OCI-LY1 (cell line): ENCODE measurements at regions not wholly inside any gene's neighbourhood (a gene's known extent, or its start where the extent isn't known, plus 50 kb on each side); places are given as distances from the start of the nearest gene placed in this dataset.

ENCODE experiments used
- H2AFZ ChIP-seq: fragments of 200-600 bp; sonication (generic), shearing (Covaris generic); 2 replicates; pipeline ENCODE4 v1.6.0; 2014; ENCODE audit warnings: antibody characterized with exemption, mild to moderate bottlenecking, low read length
- H3F3A ChIP-seq: fragments of 200-600 bp; sonication (generic), shearing (Covaris generic); 2 replicates; pipeline ENCODE4 v1.6.0; 2014; ENCODE audit warnings: mild to moderate bottlenecking, antibody characterized with exemption, low read length, moderate library complexity; ENCODE audit not compliant: insufficient read depth
- H3K27ac ChIP-seq: fragments of 200-600 bp; sonication (generic); 2 replicates; pipeline ENCODE4 v1.5.1; 2014; ENCODE audit warnings: low read length, mixed run types, mild to moderate bottlenecking, low read depth; ENCODE audit not compliant: poor library complexity, severe bottlenecking
- H3K27me3 ChIP-seq: fragments of 200-600 bp; sonication (generic); 2 replicates; pipeline ENCODE4 v1.6.0; 2014; ENCODE audit warnings: antibody characterized with exemption, mild to moderate bottlenecking, low read length, moderate library complexity; ENCODE audit not compliant: insufficient read depth
- H3K36me3 ChIP-seq: fragments of 200-600 bp; sonication (generic); 2 replicates; pipeline ENCODE4 v1.6.1; 2014; ENCODE audit warnings: mild to moderate bottlenecking, antibody characterized with exemption, low read length, moderate library complexity, mixed read lengths; ENCODE audit not compliant: insufficient read depth
- H3K4me1 ChIP-seq: fragments of 200-600 bp; sonication (generic); 2 replicates; pipeline ENCODE4 v1.5.1; 2014; ENCODE audit warnings: mild to moderate bottlenecking, low read length, moderate library complexity; ENCODE audit not compliant: insufficient read depth, severe bottlenecking
- H3K4me2 ChIP-seq: fragments of 200-600 bp; sonication (generic), shearing (Covaris generic); 2 replicates; pipeline ENCODE4 v1.6.1; 2014; ENCODE audit warnings: low read length
- H3K4me3 ChIP-seq: fragments of 200-600 bp; sonication (generic); 2 replicates; pipeline ENCODE4 v1.5.1; 2014; ENCODE audit warnings: low read length, low read depth, mild to moderate bottlenecking, mixed read lengths; ENCODE audit not compliant: poor library complexity, severe bottlenecking
- H3K79me2 ChIP-seq: fragments of 200-600 bp; shearing (Covaris generic); 2 replicates; pipeline ENCODE4 v1.6.1; 2016; ENCODE audit warnings: mixed run types, low read length, mixed read lengths; ENCODE audit not compliant: insufficient read depth
- H3K9ac ChIP-seq: fragments of 200-600 bp; sonication (generic), shearing (Covaris generic); 2 replicates; pipeline ENCODE4 v1.6.1; 2014; ENCODE audit warnings: mild to moderate bottlenecking, low read length, mixed read lengths
- H3K9me2 ChIP-seq: fragments of 200-600 bp; sonication (generic), shearing (Covaris generic); 2 replicates; pipeline ENCODE4 v1.6.1; 2014; ENCODE audit warnings: low read depth, mild to moderate bottlenecking, low read length, mixed read lengths
- H3K9me3 ChIP-seq: fragments of 200-600 bp; shearing (Covaris generic); 2 replicates; pipeline ENCODE4 v1.6.1; 2014; ENCODE audit warnings: low read length, mixed read lengths
- H4K20me1 ChIP-seq: fragments of 200-600 bp; sonication (generic), shearing (Covaris generic); 2 replicates; pipeline ENCODE4 v1.6.0; 2016; ENCODE audit warnings: mild to moderate bottlenecking, low read length; ENCODE audit not compliant: insufficient read depth
- CTCF ChIP-seq: fragments of 200-600 bp; sonication (generic), shearing (Covaris generic); IDR thresholded peaks from 2 replicates; pipeline ENCODE4 v1.5.1; 2017; ENCODE audit warnings: mild to moderate bottlenecking, antibody characterized with exemption, low read length, moderate library complexity, mixed read lengths
- EZH2 ChIP-seq: fragments of 200-600 bp; sonication (generic), shearing (Covaris generic); IDR thresholded peaks from 2 replicates; pipeline ENCODE4 v1.8.0; 2017; ENCODE audit warnings: borderline replicate concordance, mixed run types, mild to moderate bottlenecking, antibody characterized with exemption, low read length, moderate library complexity, mixed read lengths

- H4K20me1 ChIP-seq = no peaks in the 10 kb centered on the region
- no peaks in the 10 kb centered on the region for H3K9me3 ChIP-seq
- H3K9ac ChIP-seq = no peak overlapping the region
- no peaks in the 10 kb centered on the region for H3K4me1 ChIP-seq
- TF ChIP-seq EZH2 (no peak), CTCF (no peak)
- H3K27ac ChIP-seq = no peak overlapping the region
- no peaks in the 10 kb centered on the region for H3K27me3 ChIP-seq
- no peak overlapping the region for H2AFZ ChIP-seq
- H3K79me2 ChIP-seq = no peaks in the 10 kb centered on the region
- no peaks in the 10 kb centered on the region for H3K9me2 ChIP-seq
- H3K36me3 ChIP-seq = no peaks in the 10 kb centered on the region
- no peaks in the 10 kb centered on the region; the same call in 1 of the 2 replicates for H3F3A ChIP-seq
- H3K4me3 ChIP-seq = no peak overlapping the region
- H3K4me2 ChIP-seq = no peak overlapping the region
Measured at GRCh38 chr18:42192251-42193248, 237.5 kb downstream of the PIK3C3 start.

- no peak overlapping the region for H3K4me3 ChIP-seq
- H3K27ac ChIP-seq = no peak overlapping the region
- H3K27me3 ChIP-seq = no peaks in the 10 kb centered on the region
- no peaks in the 10 kb centered on the region for H3K4me1 ChIP-seq
- H3K9me2 ChIP-seq = no peaks in the 10 kb centered on the region
- no peak overlapping the region for H3K9ac ChIP-seq
- H3F3A ChIP-seq = no peaks in the 10 kb centered on the region
- TF ChIP-seq EZH2 (no peak), CTCF (no peak)
- no peaks in the 10 kb centered on the region for H3K36me3 ChIP-seq
- H3K9me3 ChIP-seq = no peaks in the 10 kb centered on the region
- H3K4me2 ChIP-seq = no peak overlapping the region
- H4K20me1 ChIP-seq = no peaks in the 10 kb centered on the region
- no peak overlapping the region for H2AFZ ChIP-seq
- H3K79me2 ChIP-seq = no peaks in the 10 kb centered on the region
Measured at GRCh38 chr18:42196651-42197050, 241.6 kb downstream of the PIK3C3 start.

GRCh38 chr18:42201137-42201536, 246.1 kb downstream of the PIK3C3 start:
- Histone ChIP-seq H3K9me2 (no peaks in the 10 kb centered on the region), H3K27me3 (no peaks in the 10 kb centered on the region), H3K36me3 (no peaks in the 10 kb centered on the region), H4K20me1 (no peaks in the 10 kb centered on the region), H3K4me2 (no peak overlapping the region), H3K4me1 (no peaks in the 10 kb centered on the region), H3K9me3 (no peaks in the 10 kb centered on the region), H3K4me3 (no peak overlapping the region), H3K27ac (no peak overlapping the region), H3K79me2 (no peaks in the 10 kb centered on the region), H2AFZ (no peak overlapping the region), H3K9ac (no peak overlapping the region), H3F3A (no peaks in the 10 kb centered on the region)
- TF ChIP-seq EZH2 = no peak
- TF ChIP-seq CTCF = no peak
